HEK293T (cell line): ENCODE measurements at regions not wholly inside any gene's neighbourhood (a gene's known extent, or its start where the extent isn't known, plus 50 kb on each side); places are given as distances from the start of the nearest gene placed in this dataset.

Source experiments
- BHLHE40 ChIP-seq: fragments of 450-650 bp; IDR thresholded peaks from 2 replicates; pipeline ENCODE4 v1.6.1; 2016; ENCODE audit warnings: mild to moderate bottlenecking, moderate library complexity, borderline replicate concordance
- ELF4 ChIP-seq: fragments of 450-650 bp; IDR thresholded peaks from 2 replicates; pipeline ENCODE4 v1.6.1; 2017; ENCODE audit warnings: antibody characterized with exemption
- FOXM1 ChIP-seq: fragments of 450-650 bp; IDR thresholded peaks from 2 replicates; pipeline ENCODE4 v1.6.1; 2017; ENCODE audit warnings: mild to moderate bottlenecking, borderline replicate concordance
- SP1 ChIP-seq: fragments of 450-650 bp; IDR thresholded peaks from 2 replicates; pipeline ENCODE4 v1.6.1; 2017
- TARDBP ChIP-seq: fragments of 450-650 bp; IDR thresholded peaks from 2 replicates; pipeline ENCODE4 v1.6.1; 2016

GRCh38 chr1:173122958-173123852 lies 72.5 kb upstream of the TNFSF18 start:
- no peak for TF ChIP-seq BHLHE40
- no peak for TF ChIP-seq TARDBP
- no peak for TF ChIP-seq ELF4
- TF ChIP-seq SP1, result no peak
- TF ChIP-seq FOXM1, result no peak
